ENCODE measurements at regions not wholly inside any gene's neighbourhood (a gene's known extent, or its start where the extent isn't known, plus 50 kb on each side); places are given as distances from the start of the nearest gene placed in this dataset.

DNA sequence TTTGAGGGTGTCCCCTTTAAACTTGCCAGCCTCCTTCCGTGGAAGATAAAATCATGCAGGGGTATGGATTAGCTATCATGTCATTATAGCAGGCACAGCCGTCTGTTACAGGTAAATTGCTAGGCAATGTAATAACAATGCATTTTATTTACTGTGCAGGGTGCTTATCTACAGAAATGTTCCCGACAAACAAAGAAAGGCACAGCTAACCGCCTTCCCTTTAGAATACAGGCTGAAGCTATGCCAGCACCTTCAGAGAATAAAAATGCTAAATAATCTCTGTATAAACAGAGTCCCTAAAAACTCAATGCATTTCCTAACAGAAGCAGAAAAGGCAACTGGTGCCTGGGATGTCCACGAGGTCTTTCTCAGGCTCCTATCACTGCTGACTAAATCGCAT, 239.2 kb downstream of the SPTSSA start:
- Mint-ChIP-seq H3K4me3 (no peak overlapping the region), H3K4me1 (peaks cover 14% of the 10 kb centered on the region), H3K27ac (no peak overlapping the region), H3K27me3 (ENCODE audit: insufficient read depth, low read depth) (no peaks in the 10 kb centered on the region), H3K9me3 (no peaks in the 10 kb centered on the region), H3K36me3 (no peaks in the 10 kb centered on the region)
- Histone ChIP-seq H3K9me3 (ENCODE audit: low read depth) (no peaks in the 10 kb centered on the region), H3K27ac (no peak overlapping the region), H3K4me3 (no peak overlapping the region), H3K79me2 (ENCODE audit: low read depth) (no peaks in the 10 kb centered on the region), H3K9ac (no peak overlapping the region), H3K4me1 (peaks cover 33% of the 10 kb centered on the region), H3K27me3 (peaks cover 4% of the 10 kb centered on the region), H3K36me3 (no peaks in the 10 kb centered on the region), H3K4me2 (no peak overlapping the region), H4K20me1 (ENCODE audit: low read depth) (no peaks in the 10 kb centered on the region), H3F3A (ENCODE audit: low read depth) (no peaks in the 10 kb centered on the region), H2AFZ (replicated peaks) (no peak overlapping the region)
- no peak for DNase-seq (ENCODE audit: low spot score)
- TF ChIP-seq, protein P1, sequence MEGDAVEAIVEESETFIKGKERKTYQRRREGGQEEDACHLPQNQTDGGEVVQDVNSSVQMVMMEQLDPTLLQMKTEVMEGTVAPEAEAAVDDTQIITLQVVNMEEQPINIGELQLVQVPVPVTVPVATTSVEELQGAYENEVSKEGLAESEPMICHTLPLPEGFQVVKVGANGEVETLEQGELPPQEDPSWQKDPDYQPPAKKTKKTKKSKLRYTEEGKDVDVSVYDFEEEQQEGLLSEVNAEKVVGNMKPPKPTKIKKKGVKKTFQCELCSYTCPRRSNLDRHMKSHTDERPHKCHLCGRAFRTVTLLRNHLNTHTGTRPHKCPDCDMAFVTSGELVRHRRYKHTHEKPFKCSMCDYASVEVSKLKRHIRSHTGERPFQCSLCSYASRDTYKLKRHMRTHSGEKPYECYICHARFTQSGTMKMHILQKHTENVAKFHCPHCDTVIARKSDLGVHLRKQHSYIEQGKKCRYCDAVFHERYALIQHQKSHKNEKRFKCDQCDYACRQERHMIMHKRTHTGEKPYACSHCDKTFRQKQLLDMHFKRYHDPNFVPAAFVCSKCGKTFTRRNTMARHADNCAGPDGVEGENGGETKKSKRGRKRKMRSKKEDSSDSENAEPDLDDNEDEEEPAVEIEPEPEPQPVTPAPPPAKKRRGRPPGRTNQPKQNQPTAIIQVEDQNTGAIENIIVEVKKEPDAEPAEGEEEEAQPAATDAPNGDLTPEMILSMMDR (IDR thresholded peaks at IDR 0.05), result no peak
- TF ChIP-seq EZH2phosphoT487 (IDR thresholded peaks at IDR 0.05), result no peak

DNA sequence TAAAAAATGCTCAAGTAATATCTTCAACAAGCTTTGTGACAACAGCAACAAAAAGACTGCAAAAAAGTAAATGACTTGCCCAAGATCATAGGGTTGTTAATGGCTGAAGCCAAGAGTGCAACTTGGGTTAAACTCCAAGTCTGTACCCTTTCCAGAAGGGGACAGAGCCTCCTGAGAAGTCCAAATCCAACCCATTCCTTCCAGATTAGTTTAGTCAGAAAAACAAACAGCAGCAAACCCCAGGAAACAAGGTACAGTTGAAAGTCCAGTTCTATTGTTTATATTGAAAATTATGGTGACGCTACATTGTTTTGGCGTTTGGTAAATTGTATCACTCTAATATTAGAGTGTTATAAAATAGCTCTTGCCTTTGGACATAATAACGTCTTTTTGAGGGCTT, 239.9 kb downstream of the SPTSSA start:
- Mint-ChIP-seq H3K27ac (no peak overlapping the region), H3K9me3 (no peaks in the 10 kb centered on the region), H3K4me1 (peaks cover 14% of the 10 kb centered on the region), H3K36me3 (no peaks in the 10 kb centered on the region), H3K4me3 (no peak overlapping the region), H3K27me3 (ENCODE audit: insufficient read depth, low read depth) (no peaks in the 10 kb centered on the region)
- H3K79me2 ChIP-seq (ENCODE audit: low read depth), result no peaks in the 10 kb centered on the region
- no peaks in the 10 kb centered on the region for H3F3A ChIP-seq (ENCODE audit: low read depth)
- no peaks in the 10 kb centered on the region for H3K36me3 ChIP-seq
- H3K27me3 ChIP-seq, result no peaks in the 10 kb centered on the region
- H3K4me2 ChIP-seq, result no peak overlapping the region
- no peak for DNase-seq (ENCODE audit: low spot score)
- H3K9ac ChIP-seq, result no peak overlapping the region
- H3K4me1 ChIP-seq, result peaks cover 28% of the 10 kb centered on the region
- no peak overlapping the region for H2AFZ ChIP-seq (replicated peaks)
- TF ChIP-seq, protein P1 (IDR thresholded peaks at IDR 0.05), result no peak
- no peak for TF ChIP-seq EZH2 (IDR thresholded peaks at IDR 0.05)
- H3K4me3 ChIP-seq, result no peak overlapping the region
- H4K20me1 ChIP-seq (ENCODE audit: low read depth), result no peaks in the 10 kb centered on the region
- no peak overlapping the region for H3K27ac ChIP-seq
- no peaks in the 10 kb centered on the region for H3K9me3 ChIP-seq (ENCODE audit: low read depth)

DNA sequence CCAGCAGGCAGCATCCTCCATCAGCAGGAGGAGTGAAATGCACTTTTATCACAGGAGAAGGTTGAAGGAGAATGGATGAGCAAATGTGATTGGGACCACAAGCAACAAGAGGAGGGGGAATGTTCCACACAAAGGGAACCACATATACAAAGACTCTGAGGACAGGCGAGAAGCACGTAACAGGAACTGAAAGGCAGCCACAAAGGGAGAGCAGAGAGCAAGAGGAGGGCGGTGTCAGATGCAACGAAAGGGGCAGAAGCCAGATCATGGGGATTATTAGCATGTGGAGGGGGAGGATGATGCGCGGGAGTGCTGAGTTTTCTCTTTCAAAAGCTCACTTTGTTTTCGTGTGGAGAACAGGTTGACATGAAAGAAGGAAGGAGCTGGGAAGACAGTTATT, 241.1 kb downstream of the SPTSSA start:
- H3K9me3 Mint-ChIP-seq, result peaks cover 3% of the 10 kb centered on the region

More for the DNA sequence above, 241.1 kb downstream of the SPTSSA start:
- Histone ChIP-seq H3F3A (ENCODE audit: low read depth) (no peaks in the 10 kb centered on the region), H3K4me2 (peak overlapping the region; percentile 41), H3K27ac (no peak overlapping the region), H3K9ac (no peak overlapping the region), H3K27me3 (no peaks in the 10 kb centered on the region), H3K9me3 (ENCODE audit: low read depth) (no peaks in the 10 kb centered on the region), H4K20me1 (ENCODE audit: low read depth) (no peaks in the 10 kb centered on the region), H2AFZ (replicated peaks) (peak overlapping the region; percentile 93), H3K36me3 (no peaks in the 10 kb centered on the region), H3K4me1 (peaks cover 28% of the 10 kb centered on the region), H3K4me3 (no peak overlapping the region), H3K79me2 (ENCODE audit: low read depth) (no peaks in the 10 kb centered on the region)
- H3K36me3 Mint-ChIP-seq, result no peaks in the 10 kb centered on the region
- no peak overlapping the region for H3K4me3 Mint-ChIP-seq
- TF ChIP-seq EZH2phosphoT487 (IDR thresholded peaks at IDR 0.05) (no peak), EZH2 (IDR thresholded peaks at IDR 0.05) (no peak)
- TF ChIP-seq, protein P1 (IDR thresholded peaks at IDR 0.05), result no peak
- peak overlapping the region; percentile 1 for H3K27ac Mint-ChIP-seq
- H3K27me3 Mint-ChIP-seq (ENCODE audit: insufficient read depth, low read depth), result no peaks in the 10 kb centered on the region
- H3K4me1 Mint-ChIP-seq, result peaks cover 14% of the 10 kb centered on the region
- DNase-seq (ENCODE audit: low spot score), result peak; percentile 17
